Stimulated activated CD8-positive, alpha-beta memory T cell treated with anti-CD3 and anti-CD28 coated beads, Interleukin-7, amount 100 ng/mL, for 48 hours (primary cell): ENCODE measurements at regions not wholly inside any gene's neighbourhood (a gene's known extent, or its start where the extent isn't known, plus 50 kb on each side); places are given as distances from the start of the nearest gene placed in this dataset.
"Not testable (repeated sequence)": the region's sequence is repeated elsewhere in the genome, so short reads cannot be mapped to it uniquely, and the experiment has no call there.

ENCODE experiments used
- DNase-seq, 2 donors: peaks; one replicate each; pipeline ENCODE4 v3.0.0-alpha.2; 2020; ENCODE audit warnings: low read depth in 1 of 2; ENCODE audit errors: extremely low read depth in 1 of 2

- no peak for DNase-seq
Observed at GRCh38 chr12:59407799-59408198, 188.0 kb upstream of the SLC16A7 start.

GRCh38 chr12:59405992-59406391 lies 189.8 kb upstream of the SLC16A7 start:
- DNase-seq = no peak

- no peak for DNase-seq
Observed at GRCh38 chr12:59404109-59404650, 191.6 kb upstream of the SLC16A7 start.

- no peak for DNase-seq
Observed at GRCh38 chr12:59403259-59403932, 192.4 kb upstream of the SLC16A7 start.

GRCh38 chr12:59401862-59402261 lies 194.0 kb upstream of the SLC16A7 start:
- DNase-seq = no peak

GRCh38 chr12:59398164-59398563 lies 197.7 kb upstream of the SLC16A7 start:
- no peak for DNase-seq

GRCh38 chr12:59396919-59397318 lies 198.9 kb upstream of the SLC16A7 start:
- DNase-seq = no peak

- no peak for DNase-seq
Observed at GRCh38 chr12:59396519-59396918, 199.3 kb upstream of the SLC16A7 start.

- DNase-seq = not testable (repeated sequence)
Observed at GRCh38 chr12:59395310-59395709, 200.5 kb upstream of the SLC16A7 start.

- DNase-seq = no peak
Observed at GRCh38 chr12:59393506-59393905, 202.3 kb upstream of the SLC16A7 start.

DNA sequence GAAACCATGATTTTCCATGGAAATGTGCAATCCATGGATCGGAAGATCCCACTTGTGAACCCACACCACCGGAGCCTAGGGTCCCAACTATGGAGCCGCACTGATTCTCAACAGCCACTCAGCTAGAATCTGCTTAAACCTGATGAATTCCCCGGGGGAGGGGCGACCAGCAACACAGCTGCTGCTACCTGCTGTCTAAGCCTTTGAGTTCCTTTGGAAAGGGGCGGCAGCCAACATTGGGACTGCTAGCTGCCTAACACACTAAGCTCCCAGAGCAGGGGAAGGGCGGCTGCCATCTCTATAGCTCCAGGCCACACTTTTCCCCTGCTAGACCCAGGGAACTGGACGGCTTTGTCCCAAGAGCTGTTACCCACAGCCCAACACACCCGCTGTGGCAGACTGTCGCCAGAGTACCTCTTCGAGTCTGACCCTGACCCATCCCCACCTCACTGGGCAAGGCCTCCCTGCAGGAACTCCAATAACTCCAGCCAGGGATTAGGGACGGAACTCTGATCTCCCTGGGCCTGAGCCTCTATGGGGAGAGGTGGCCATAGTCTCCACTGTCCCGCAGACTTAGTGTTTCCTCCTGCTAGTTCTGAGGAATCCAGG lies 205.8 kb upstream of the SLC16A7 start:
- DNase-seq = no peak

GRCh38 chr12:59388694-59389093 lies 207.1 kb upstream of the SLC16A7 start:
- no peak for DNase-seq

DNA sequence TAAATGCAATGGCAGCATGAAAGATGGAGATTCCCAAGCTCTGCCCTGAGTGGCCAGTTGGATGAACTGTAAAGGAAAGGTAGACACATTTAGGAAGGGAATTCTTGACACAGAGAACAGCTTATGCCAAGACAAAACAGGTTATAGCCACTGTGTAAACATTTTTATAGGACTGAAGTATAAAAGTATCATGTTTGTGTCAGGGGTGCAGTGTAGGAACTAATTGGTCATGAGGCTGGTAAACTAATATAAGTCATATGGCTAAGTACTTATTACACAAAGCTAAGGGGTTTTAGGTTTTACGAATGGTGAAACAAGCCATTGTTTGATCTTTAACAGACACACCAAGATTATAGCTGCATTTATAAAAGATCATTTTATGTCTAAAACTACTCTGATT lies 207.7 kb upstream of the SLC16A7 start:
- DNase-seq = no peak

GRCh38 chr12:59386236-59386635 lies 209.6 kb upstream of the SLC16A7 start:
- no peak for DNase-seq

DNA sequence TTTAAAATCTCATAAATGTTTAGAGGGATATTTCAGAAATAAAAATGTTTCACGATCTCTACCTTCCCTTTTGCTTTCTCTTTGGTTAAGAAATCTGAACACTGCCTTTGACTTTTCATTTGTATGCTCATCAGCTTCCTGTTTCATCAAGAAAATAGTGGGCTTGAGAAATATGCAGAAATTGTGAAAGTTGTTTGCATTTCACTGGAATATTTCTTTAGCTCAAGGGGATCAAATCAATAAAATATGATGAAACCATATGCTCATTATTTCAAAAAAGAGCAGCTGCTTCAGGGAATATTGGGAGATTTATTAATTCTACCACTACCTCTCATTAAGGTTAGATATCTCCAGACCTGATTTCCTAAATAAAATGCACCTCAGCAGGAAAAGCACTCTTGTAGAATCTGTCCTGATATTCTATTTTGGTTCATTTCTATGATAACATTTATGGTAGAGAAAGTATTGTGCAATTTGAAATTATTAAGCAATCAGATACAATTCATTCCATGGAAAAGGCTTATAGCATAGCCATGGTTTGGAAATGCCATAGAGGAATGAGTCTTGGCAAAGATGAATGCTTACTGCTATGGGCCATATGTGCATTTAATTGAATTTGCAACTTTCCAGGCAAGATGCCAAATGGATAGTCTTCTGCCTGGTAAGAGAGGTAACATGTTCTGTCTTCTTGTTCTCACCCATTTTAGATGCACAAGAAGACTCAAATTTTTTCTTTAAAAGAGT lies 212.6 kb upstream of the SLC16A7 start:
- DNase-seq = no peak

- DNase-seq = no peak
Observed at GRCh38 chr12:59382282-59383078, 213.3 kb upstream of the SLC16A7 start.

DNA sequence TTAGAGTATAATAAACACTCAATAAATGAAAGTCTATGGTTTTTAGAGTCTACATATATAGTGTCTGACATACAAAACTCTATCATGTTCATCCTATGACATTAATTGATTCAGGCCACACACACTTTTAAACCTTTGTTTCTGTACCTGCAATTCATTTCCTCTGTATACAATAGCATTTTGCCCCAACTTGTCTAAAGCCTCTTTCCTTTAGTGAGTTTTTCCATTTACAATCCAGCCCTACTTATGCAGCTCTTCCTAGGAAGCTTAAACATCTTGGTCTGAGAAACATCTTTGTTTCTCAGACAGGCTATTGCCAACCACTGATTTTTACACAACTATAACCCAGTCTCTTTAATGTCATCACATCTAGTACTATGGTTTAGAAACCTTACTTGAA lies 214.7 kb upstream of the SLC16A7 start:
- no peak for DNase-seq

- DNase-seq = no peak
Observed at GRCh38 chr12:59375633-59376032, 220.2 kb upstream of the SLC16A7 start.

- DNase-seq = no peak
Observed at GRCh38 chr12:59374783-59375182, 221.0 kb upstream of the SLC16A7 start.

GRCh38 chr12:59372956-59373355 lies 222.9 kb upstream of the SLC16A7 start:
- no peak for DNase-seq

DNA sequence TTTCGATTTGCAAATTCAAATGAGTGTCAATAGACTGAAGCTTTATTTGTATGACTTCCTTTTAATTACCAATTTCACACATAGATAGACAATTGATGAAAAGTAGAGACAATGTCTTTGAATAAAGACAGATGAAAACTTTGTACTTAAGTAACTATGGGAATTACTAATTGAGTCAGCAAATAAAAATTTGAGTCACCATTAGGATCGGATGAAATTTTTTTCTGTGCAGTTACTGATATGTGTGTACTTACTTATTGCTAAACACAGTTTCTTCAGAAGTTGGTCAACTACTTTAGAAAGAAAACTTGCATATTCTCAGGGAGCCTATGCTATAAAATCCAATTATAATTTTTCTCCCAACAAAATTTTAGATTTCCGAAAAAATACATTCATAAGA lies 224.9 kb upstream of the SLC16A7 start:
- DNase-seq = no peak
